ENCODE measurements at regions not wholly inside any gene's neighbourhood (a gene's known extent, or its start where the extent isn't known, plus 50 kb on each side); places are given as distances from the start of the nearest gene placed in this dataset.
"Not testable (repeated sequence)": the region's sequence is repeated elsewhere in the genome, so short reads cannot be mapped to it uniquely, and the experiment has no call there.

- intact Hi-C loops (cut with DNase I): no loop called here
- no peak for TF ChIP-seq CTCF (IDR thresholded peaks at IDR 0.05)
- no peak overlapping the region for H3K27ac ChIP-seq
- no peak overlapping the region for H3K4me3 ChIP-seq
- no peaks in the 10 kb centered on the region for H3K9me3 ChIP-seq
- no peak for DNase-seq
- H3K27me3 ChIP-seq: no peaks in the 10 kb centered on the region
- no peaks in the 10 kb centered on the region for H3K36me3 ChIP-seq
- no peak overlapping the region for H3K9ac ChIP-seq (ENCODE audit: low read depth in 2 of 2, low read length in 2 of 2)
- no peaks in the 10 kb centered on the region for H3K4me1 ChIP-seq
Observed at GRCh38 chr20:6698056-6698455, 69.4 kb upstream of the BMP2 start.

- Histone ChIP-seq H3K27ac (no peak overlapping the region), H3K4me1 (peaks cover 2% of the 10 kb centered on the region), H3K27me3 (no peaks in the 10 kb centered on the region), H3K4me3 (no peak overlapping the region), H3K9me3 (no peaks in the 10 kb centered on the region), H3K36me3 (no peaks in the 10 kb centered on the region), H3K9ac (ENCODE audit: low read depth in 2 of 2, low read length in 2 of 2) (no peak overlapping the region)
- no peak for TF ChIP-seq CTCF (IDR thresholded peaks at IDR 0.05)
- intact Hi-C loops (cut with DNase I): no loop called here
- DNase-seq: no peak
Observed at GRCh38 chr20:6697228-6697972, 70.1 kb upstream of the BMP2 start.

- no peak for DNase-seq
- Histone ChIP-seq H3K36me3 (no peaks in the 10 kb centered on the region), H3K4me3 (no peak overlapping the region), H3K27me3 (no peaks in the 10 kb centered on the region), H3K4me1 (peaks cover 5% of the 10 kb centered on the region), H3K9me3 (no peaks in the 10 kb centered on the region), H3K27ac (no peak overlapping the region), H3K9ac (ENCODE audit: low read depth in 2 of 2, low read length in 2 of 2) (no peak overlapping the region)
- intact Hi-C loops (cut with DNase I): no loop called here
- no peak for TF ChIP-seq CTCF (IDR thresholded peaks at IDR 0.05)
Observed at GRCh38 chr20:6696001-6696400, 71.5 kb upstream of the BMP2 start.

- intact Hi-C loops (cut with DNase I); H3K27ac ChIP-seq; DNase-seq; H3K4me3 ChIP-seq; H3K27me3 ChIP-seq; H3K4me1 ChIP-seq; H3K9me3 ChIP-seq; H3K36me3 ChIP-seq: not testable (repeated sequence)
- H3K9ac ChIP-seq (ENCODE audit: low read depth in 2 of 2, low read length in 2 of 2): peak overlapping the region in 1 of 2 donors; percentile 62
Observed at GRCh38 chr20:6693808-6694198, 73.7 kb upstream of the BMP2 start.

- DNase-seq: peak; percentile 60
- Histone ChIP-seq H3K4me1 (peaks cover 5% of the 10 kb centered on the region), H3K27me3 (no peaks in the 10 kb centered on the region), H3K27ac (no peak overlapping the region), H3K9ac (ENCODE audit: low read depth in 2 of 2, low read length in 2 of 2) (peak overlapping the region in 1 of 2 donors; percentile 62), H3K36me3 (no peaks in the 10 kb centered on the region), H3K4me3 (no peak overlapping the region), H3K9me3 (no peaks in the 10 kb centered on the region)
- no peak for TF ChIP-seq CTCF (IDR thresholded peaks at IDR 0.05)
- intact Hi-C loops (cut with DNase I): no loop called here
Observed at GRCh38 chr20:6693178-6693807, 74.2 kb upstream of the BMP2 start.

- Histone ChIP-seq H3K27me3 (no peaks in the 10 kb centered on the region), H3K4me3 (no peak overlapping the region), H3K36me3 (no peaks in the 10 kb centered on the region), H3K9ac (ENCODE audit: low read depth in 2 of 2, low read length in 2 of 2) (peak overlapping the region in 1 of 2 donors; percentile 62), H3K27ac (peak overlapping the region; percentile 72), H3K4me1 (peaks cover 5% of the 10 kb centered on the region), H3K9me3 (no peaks in the 10 kb centered on the region)
- intact Hi-C loops (cut with DNase I): no loop called here
- peak; percentile 53 for DNase-seq
- no peak for TF ChIP-seq CTCF (IDR thresholded peaks at IDR 0.05)
Observed at GRCh38 chr20:6692566-6693173, 74.8 kb upstream of the BMP2 start.

Measured in colonic mucosa (tissue), 4 donors.